ENCODE measurements at regions not wholly inside any gene's neighbourhood (a gene's known extent, or its start where the extent isn't known, plus 50 kb on each side); places are given as distances from the start of the nearest gene placed in this dataset.

GRCh38 chr2:128901572-128902391, 583.1 kb upstream of the HS6ST1 start:
- no peak for DNase-seq (ENCODE audit: low read depth)

DNA sequence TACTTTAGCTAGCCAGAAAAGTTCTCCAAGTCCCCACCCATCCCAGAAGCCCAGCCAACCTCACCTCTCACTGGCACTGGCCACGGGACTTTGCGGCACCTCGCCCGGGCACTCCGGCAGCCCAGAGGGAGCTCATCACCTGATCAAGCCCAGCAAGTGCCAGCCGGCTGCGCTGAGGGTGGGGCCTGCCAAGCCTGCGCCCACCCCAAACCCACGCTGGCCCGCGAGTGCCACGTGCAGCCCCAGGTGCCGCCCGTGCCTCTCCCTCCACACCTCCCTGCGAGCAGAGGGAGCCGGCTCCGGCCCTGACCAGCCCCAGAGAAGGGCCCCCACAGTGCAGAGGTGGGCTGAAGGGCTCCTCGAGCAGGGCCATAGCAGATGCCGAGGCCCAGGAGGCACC, 585.0 kb upstream of the HS6ST1 start:
- no peak for DNase-seq (ENCODE audit: low read depth)

- DNase-seq (ENCODE audit: low read depth): no peak
Measured at GRCh38 chr2:128911276-128911675, 592.6 kb upstream of the HS6ST1 start.

DNA sequence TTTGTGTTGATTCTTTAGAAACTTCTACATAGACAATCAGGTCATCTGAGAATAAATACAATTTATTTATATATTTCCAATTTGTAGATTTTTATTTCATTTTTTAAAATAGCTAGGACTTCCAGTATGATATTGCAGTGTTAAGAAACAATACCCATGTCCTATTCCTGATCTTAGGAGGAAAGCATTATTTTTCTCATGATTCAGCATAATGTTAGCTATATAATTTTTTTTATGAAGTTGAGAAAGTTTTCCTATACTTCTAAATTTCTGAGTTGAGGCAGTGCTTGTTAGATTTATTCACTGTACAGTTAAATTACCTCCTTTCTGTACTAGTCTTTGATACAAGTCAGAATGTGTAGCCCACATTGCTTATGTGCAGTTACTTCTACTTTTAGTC, 595.7 kb upstream of the HS6ST1 start:
- no peak for DNase-seq (ENCODE audit: low read depth)

DNA sequence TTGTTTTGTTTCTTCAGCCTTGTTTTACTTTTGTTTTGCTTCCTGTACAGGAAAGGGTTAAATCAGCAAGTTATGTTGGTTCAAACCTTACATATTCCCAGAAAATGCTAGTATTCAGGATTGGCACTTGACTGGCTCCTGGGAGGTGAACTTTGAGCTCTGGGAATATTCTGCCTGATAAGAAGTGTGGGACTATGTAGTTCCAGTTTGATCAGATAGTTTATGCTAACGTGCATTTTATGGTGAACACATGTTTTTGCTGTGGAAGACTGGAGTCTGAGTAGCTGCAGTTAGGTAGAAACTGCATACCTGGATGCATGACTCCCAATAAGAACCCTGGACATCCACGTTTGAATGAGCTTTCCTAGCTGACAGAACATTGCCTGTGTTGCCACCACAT, 603.1 kb upstream of the HS6ST1 start:
- DNase-seq (ENCODE audit: low read depth): no peak

- no peak for DNase-seq (ENCODE audit: low read depth)
Measured at GRCh38 chr2:128922154-128922553, 603.5 kb upstream of the HS6ST1 start.

GRCh38 chr2:128925631-128926030, 607.0 kb upstream of the HS6ST1 start:
- DNase-seq (ENCODE audit: low read depth): no peak

GRCh38 chr2:128930101-128930500, 611.4 kb upstream of the HS6ST1 start:
- no peak for DNase-seq (ENCODE audit: low read depth)

DNA sequence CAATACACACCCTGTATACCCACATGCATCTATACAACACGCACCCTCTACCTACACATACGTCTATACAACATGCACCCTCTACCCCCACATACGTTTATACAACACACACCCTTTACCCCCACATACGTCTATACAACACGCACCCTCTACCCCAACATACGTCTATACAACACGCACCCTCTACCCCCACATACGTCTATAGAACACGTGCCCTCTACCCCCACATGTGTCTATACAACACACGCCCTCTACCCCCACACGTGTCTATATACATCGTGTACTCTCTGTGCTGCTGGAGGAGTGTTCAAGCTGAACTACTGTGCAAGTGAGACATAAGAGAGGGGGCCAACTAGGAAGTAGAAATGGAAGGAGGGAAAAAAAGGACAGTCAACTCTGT, 621.7 kb upstream of the HS6ST1 start:
- DNase-seq (ENCODE audit: low read depth): no peak

- no peak for DNase-seq (ENCODE audit: low read depth)
Measured at GRCh38 chr2:128941751-128942150, 623.1 kb upstream of the HS6ST1 start.

GRCh38 chr2:128949360-128949759, 630.7 kb upstream of the HS6ST1 start:
- DNase-seq (ENCODE audit: low read depth): no peak

GRCh38 chr2:128950758-128951157, 632.1 kb upstream of the HS6ST1 start:
- no peak for DNase-seq (ENCODE audit: low read depth)

DNA sequence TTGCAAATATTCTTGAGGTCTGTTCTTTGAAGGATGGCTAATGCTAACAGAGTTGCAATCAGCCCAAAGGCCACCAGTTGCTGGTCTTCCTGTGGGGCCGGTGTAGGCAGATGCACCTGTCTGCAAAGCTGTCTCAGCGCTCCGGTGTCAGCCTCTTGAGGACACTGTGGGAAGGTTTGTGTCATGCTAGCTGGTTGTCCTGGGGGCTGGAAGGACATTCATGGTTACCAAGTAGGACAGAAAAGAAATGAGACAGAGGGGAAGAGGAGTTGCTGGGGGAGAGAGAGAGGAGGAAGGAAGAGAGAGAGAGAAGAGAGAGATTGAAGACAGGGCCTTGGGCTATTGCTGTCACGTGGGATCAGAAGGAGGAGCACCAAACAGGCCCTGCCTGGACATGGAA, 639.6 kb upstream of the HS6ST1 start:
- no peak for DNase-seq (ENCODE audit: low read depth)

DNA sequence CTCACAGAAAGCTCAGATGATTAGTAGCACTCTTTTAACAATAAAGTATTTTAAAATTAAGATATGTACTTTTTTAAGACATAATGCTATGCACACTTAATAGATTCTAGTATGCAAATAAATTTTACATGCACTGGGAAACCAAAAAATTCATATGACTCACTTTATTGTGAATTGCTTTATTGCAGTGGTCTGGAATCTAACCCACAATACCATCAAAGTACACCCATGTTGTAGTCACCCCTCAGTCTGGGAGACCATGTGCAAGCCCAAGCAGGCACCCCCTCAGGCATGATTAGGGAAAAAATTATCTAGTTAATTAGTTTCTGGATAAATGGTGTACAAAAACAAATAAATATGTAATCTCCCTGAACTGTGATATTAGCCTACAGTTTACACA, 649.0 kb upstream of the HS6ST1 start:
- no peak for DNase-seq (ENCODE audit: low read depth)

GRCh38 chr2:128969374-128969773, 650.7 kb upstream of the HS6ST1 start:
- no peak for DNase-seq (ENCODE audit: low read depth)

DNA sequence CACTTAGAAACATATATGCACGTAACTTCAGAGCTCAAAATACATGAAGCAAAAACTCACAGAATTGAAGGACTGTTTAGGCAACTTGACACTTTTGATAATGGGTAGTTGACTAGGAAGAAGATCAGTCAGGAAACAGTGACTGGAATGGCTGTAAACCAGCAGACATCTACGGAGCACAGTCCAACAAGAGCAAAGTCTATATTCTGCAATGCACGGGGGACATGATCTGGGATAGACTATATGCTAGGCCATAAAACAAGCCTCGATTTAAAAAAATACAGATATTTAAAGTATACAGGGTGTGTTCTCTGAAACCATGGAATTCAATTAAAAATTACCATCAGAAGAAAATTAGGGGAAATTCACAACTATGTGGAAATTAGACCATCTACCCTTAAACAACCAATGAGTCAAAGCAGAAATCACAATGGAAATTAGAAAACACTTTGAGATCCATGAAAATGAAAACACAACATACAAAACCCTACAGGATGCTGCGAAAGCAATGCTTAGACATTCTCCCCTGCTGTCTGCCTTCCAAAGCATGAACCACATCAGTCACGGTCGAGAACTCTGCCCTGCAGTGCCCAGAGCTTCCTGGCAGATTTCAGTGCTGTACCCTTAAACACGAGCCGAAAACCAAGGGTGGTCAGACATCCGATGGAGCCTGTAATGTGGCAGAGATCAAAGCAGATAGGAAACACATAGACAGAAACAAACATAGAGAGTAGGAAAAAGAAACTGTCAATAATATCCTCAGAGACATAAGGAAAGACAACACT, 651.9 kb upstream of the HS6ST1 start:
- no peak for DNase-seq (ENCODE audit: low read depth)

DNA sequence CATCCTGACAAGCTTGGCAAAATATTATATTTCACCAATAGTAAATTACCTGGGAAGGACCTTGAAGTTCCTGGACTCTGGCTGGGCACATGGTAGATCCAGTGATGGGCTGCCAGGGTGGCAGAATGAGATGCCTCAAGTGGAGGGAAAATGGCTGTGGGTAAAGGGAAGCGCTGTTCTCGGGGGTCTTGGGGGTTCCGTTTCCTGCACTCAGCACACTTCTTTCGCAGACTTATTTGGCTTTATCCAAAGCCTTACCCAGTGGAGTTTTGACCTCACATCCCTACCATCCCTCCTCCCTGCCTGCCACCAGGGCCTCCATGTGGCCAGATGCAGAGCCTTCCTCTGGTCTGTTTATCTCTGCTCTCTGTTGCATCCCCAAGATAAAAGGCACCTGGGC, 654.9 kb upstream of the HS6ST1 start:
- DNase-seq (ENCODE audit: low read depth): no peak

- no peak for DNase-seq (ENCODE audit: low read depth)
Measured at GRCh38 chr2:128978212-128978611, 659.5 kb upstream of the HS6ST1 start.

DNA sequence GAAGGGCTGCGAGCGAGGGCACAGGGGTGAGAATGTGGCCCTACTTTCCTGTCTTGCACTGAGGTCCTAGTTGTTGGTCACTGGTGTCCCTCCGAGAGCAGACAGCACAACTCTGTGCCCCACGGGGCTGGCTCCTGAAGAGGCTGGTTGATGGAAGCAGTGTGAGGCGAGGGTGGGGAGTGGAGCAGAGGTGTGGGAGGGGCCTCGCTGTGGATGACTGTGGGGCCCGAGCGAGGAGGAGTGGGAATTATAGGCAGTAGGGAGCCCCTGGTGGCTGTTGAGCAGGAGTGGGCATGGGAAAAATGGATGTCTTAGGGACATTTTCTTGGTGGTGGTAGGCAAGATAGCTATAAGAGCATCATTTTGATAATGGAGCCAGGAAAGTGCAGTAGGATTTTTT, 660.5 kb upstream of the HS6ST1 start:
- no peak for DNase-seq (ENCODE audit: low read depth)

DNA sequence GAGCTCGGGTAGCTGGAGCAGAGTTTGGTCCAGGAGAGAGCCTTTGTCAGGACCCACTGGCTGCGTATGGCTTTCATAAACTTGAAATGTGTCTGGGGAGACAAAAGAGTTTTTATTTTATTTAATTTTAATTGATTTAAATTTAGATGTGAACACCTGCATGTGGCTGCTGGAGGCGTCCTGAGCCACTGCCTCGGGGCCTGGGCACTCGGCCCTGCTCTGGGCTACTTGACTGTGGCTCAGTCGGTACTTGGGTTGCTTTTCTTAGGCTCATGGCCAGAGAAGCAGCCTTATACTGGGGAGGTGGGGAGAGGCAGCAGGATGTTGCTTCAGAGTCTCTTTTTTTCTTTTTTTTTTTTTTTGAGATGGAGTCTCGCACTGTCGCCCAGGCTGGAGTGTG, 661.8 kb upstream of the HS6ST1 start:
- DNase-seq (ENCODE audit: low read depth): no peak

GRCh38 chr2:128981353-128981752, 662.7 kb upstream of the HS6ST1 start:
- no peak for DNase-seq (ENCODE audit: low read depth)

- DNase-seq (ENCODE audit: low read depth): no peak
Measured at GRCh38 chr2:128982001-128982400, 663.3 kb upstream of the HS6ST1 start.

- DNase-seq (ENCODE audit: low read depth): no peak
Measured at GRCh38 chr2:128982670-128983069, 664.0 kb upstream of the HS6ST1 start.

DNA sequence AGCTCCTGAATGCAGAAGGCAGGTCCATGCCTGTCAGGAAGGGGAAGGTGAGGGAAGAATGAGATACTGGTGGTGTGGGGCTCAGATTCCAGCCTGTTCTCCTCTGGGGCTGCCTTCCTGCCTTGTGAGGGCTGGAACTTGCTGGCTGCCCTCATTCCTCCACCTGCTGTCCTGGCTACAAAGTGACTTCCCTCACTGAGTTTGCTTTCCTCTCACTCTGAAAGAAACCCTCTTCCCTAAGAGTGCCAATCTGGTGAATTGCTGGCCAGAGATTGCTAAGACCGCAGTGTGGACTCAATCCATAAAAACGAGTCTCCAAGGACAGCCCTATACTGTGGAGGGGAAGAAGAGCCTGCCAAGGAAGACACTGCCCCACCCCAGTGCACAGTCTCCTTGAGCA, 664.4 kb upstream of the HS6ST1 start:
- DNase-seq (ENCODE audit: low read depth): no peak
